ENCODE measurements at regions not wholly inside any gene's neighbourhood (a gene's known extent, or its start where the extent isn't known, plus 50 kb on each side); places are given as distances from the start of the nearest gene placed in this dataset.
"Not testable (repeated sequence)": the region's sequence is repeated elsewhere in the genome, so short reads cannot be mapped to it uniquely, and the experiment has no call there.

- no peak for DNase-seq (ENCODE audit: low read depth in 2 of 2)
Measured at GRCh38 chrX:25819879-25820278, 318.3 kb upstream of the MAGEB18 start.

DNA sequence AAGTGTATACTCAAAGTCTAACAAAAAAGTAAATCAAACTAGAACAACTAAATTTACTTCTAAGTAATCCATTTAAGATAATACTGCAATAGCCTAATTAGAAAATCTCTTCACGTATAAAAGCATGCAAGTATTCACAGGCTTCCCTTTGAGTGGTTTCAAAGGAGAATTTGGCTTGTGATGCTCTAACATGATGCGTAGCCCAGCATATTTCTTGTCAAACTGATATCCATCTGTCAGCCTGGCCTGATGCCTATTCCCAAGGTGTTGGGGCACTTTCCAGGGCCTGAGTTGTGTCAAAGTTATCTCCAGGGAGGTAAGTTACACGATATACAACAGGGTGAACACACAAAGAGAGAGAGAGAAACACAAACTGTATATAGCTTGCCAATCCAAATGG, 287.0 kb upstream of the MAGEB18 start:
- DNase-seq (ENCODE audit: low read depth in 2 of 2), result no peak

GRCh38 chrX:25853002-25853479, 285.1 kb upstream of the MAGEB18 start:
- no peak for DNase-seq (ENCODE audit: low read depth in 2 of 2)

GRCh38 chrX:25858273-25858880, 279.8 kb upstream of the MAGEB18 start:
- DNase-seq (ENCODE audit: low read depth in 2 of 2), result no peak

DNA sequence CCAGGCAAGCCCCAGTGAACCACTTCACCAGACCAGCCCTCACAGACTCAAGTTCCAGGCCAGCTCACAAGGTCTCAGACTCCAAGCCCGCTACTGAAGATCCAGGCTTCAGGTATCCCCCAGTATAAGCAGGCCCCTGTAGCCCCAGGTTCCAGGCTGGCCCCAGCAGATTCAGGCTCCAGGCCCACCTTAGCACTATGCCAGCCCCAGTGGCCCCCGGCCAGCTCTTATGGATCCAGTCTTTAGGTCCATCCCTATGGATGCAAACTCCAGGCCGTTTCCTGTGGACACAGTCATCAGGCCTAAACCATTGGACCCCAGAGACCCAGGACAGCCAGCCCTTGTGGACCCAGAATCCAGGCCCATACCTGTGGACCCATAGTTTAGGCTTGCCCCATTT, 277.8 kb upstream of the MAGEB18 start:
- DNase-seq (ENCODE audit: low read depth in 2 of 2), result no peak

- no peak for DNase-seq (ENCODE audit: low read depth in 2 of 2)
Measured at GRCh38 chrX:25869761-25870160, 268.4 kb upstream of the MAGEB18 start.

- no peak for DNase-seq (ENCODE audit: low read depth in 2 of 2)
Measured at GRCh38 chrX:25872786-25873185, 265.4 kb upstream of the MAGEB18 start.

DNA sequence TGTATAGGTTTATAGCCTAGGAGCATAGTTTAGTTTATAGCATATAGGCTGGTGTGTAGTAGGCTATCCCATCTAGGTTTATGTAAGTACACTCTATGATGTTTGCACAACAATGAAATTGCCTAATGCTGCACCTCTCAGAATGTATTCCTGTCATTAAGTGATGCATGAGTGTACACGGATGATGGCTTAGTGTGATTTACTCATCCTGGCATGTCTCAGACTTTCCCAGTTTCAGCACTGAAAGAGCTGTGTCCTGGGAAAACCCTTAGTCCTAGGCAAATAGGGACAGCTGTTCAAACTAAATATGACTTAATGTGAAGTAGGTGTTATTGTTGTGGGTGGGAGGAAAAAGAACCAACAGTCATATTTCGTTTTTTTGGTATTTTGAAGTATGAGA, 264.9 kb upstream of the MAGEB18 start:
- DNase-seq (ENCODE audit: low read depth in 2 of 2), result no peak

DNA sequence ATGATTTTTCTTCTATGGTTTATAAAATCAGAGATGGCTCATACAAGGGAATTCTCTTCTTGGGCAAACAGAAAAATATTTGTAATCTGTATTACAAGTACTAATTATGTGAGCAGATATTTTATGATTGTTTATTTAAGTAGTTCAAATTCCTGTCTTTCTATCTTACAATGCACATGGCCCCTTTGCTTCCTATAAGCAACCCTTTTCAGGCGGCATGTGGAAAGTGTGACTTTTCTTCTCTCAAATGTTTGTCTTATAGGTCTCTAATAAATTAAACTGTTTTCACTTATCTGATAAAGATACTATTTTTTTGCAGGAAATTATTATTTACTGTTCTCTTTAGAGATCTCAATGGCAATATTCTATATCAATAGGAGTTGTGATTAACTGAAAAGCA, 259.3 kb upstream of the MAGEB18 start:
- no peak for DNase-seq (ENCODE audit: low read depth in 2 of 2)

DNA sequence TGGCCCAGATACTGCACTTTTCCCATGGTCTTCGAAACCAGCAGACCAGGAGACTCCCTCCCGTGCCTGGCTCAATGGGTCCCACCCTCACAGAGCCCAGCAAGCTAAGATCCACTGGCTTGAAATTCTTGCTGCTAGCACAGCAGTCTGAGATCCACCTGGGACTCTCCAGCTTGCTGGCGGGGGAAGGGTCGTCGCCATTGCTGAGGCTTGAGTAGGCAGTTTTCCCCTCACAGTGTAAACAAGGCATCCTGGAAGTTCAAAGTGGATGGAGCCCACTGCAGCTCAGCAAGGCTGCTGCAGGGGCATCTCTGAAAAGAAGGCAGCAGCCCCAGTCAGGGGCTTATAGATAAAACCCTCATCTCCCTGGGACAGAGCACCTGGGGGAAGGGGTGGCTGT, 255.6 kb upstream of the MAGEB18 start:
- DNase-seq (ENCODE audit: low read depth in 2 of 2), result not testable (repeated sequence)

DNA sequence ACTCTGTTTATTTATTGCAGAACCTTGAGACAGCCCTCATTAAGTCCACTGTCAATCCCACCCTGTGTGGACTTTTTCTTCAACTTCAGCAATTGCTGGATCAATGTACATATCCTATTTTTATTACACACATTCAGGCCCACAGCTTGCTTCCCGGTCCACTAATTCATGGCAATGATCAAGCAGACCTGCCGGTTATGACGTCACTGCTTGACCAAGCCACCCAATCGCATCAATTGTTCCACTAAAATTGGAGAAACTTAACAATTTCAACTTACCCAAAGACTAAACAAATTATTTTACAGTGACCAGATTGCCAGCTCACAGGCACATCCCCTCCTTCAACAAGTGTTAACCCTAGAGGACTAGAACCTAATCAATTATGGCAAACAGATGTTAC, 240.4 kb upstream of the MAGEB18 start:
- no peak for DNase-seq (ENCODE audit: low read depth in 2 of 2)

GRCh38 chrX:25905728-25906127, 232.4 kb upstream of the MAGEB18 start:
- DNase-seq (ENCODE audit: low read depth in 2 of 2), result not testable (repeated sequence)

DNA sequence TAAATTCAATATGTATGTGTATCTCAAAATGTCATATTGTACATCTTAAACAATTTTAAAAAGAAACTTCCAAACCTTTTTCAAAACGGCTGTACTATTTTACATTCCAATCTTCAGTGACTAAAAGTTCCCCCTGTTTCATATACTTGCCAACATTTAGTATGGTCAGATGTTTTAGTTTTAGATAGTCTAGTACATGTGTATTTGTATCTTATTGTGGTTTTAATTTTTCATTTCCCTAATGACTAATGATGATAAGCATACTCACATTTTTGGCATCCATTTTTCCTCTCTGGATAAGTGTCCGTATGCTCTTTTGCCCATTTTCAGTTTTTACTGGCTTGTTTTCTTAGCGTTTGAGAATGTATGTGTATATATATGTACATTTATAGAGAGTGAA, 212.2 kb upstream of the MAGEB18 start:
- DNase-seq (ENCODE audit: low read depth in 2 of 2), result peak; percentile 35 to 55

GRCh38 chrX:25928316-25928715, 209.8 kb upstream of the MAGEB18 start:
- DNase-seq (ENCODE audit: low read depth in 2 of 2), result no peak

GRCh38 chrX:25941087-25941486, 197.1 kb upstream of the MAGEB18 start:
- no peak for DNase-seq (ENCODE audit: low read depth in 2 of 2)

DNA sequence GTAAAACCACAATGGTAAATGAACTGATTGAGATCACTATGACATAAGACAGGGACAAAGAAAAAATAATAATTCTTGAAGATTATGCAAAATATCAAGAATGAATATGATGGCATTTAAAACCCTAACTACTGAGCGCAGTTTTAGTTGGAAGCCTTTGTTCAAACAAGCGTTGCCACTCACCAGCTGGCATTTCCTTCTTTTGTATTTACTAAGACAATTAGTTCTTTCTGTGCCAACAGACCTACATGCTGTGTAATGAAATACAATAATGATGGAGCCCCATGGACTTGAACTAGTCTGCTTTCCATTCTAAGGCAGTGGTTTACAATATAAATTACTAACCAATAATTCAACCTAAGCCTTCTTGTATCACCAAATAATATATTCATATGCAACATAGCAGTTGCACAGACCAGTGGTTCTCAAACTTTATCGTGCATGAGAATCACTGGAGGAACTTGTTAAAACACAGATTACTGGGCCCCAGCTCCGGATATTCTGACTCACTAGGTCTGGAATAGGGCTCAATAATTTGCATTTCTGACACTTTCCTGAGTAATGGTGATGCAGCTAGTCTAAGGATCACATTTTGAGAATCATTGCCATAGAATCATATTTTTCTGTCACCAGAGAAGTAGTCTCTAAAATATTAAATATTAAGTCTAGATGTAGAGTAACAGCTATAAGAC, 196.4 kb upstream of the MAGEB18 start:
- no peak for DNase-seq (ENCODE audit: low read depth in 2 of 2)

DNA sequence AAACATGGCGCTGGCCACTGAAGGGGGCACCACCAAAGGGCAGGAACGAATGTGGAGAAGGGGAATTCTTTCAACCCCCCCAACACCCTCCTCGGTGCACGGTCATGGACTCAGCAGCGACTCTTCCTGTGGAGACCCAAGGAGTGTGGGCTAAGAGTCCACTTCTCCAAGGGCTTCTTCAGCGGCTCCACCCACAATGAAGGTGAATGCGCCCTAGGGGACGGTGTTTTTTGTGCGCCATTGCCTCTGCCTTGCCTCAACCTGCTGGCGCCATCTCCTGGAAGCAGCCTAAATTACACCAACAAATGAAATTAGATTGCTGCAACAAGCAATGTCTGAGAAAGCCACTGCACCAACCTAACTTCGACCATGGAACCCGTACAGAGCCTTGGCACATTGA, 169.2 kb upstream of the MAGEB18 start:
- DNase-seq (ENCODE audit: low read depth in 2 of 2), result no peak

GRCh38 chrX:25976683-25977310, 161.3 kb upstream of the MAGEB18 start:
- DNase-seq (ENCODE audit: low read depth in 2 of 2), result no peak

GRCh38 chrX:25998687-25999086, 139.5 kb upstream of the MAGEB18 start:
- DNase-seq (ENCODE audit: low read depth in 2 of 2), result no peak

- DNase-seq (ENCODE audit: low read depth in 2 of 2), result no peak
Measured at GRCh38 chrX:26007462-26007861, 130.7 kb upstream of the MAGEB18 start.

GRCh38 chrX:26008042-26008441, 130.1 kb upstream of the MAGEB18 start:
- DNase-seq (ENCODE audit: low read depth in 2 of 2), result no peak

DNA sequence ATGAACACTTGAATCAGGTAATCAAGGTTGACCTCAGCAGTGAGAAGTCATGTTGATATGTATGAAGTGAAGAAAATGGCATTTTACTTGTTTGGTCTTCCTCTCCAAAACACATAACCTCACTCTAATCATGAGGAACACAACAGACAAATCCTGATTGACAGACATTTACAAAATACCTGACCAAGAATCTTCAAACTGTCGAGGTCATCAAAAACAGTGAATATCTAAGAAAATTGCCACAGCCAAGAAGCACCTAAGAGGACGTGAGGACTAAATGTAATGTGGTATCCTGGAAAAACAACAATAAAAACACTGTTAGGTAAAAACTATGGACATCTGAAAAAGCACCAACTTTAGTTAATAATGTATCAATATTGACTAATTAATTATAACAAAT, 129.5 kb upstream of the MAGEB18 start:
- DNase-seq (ENCODE audit: low read depth in 2 of 2), result no peak

GRCh38 chrX:26019386-26019785, 118.8 kb upstream of the MAGEB18 start:
- DNase-seq (ENCODE audit: low read depth in 2 of 2), result no peak
